GM21737 (cell line): ENCODE measurements at regions not wholly inside any gene's neighbourhood (a gene's known extent, or its start where the extent isn't known, plus 50 kb on each side); places are given as distances from the start of the nearest gene placed in this dataset.
"Not testable (repeated sequence)": the region's sequence is repeated elsewhere in the genome, so short reads cannot be mapped to it uniquely, and the experiment has no call there.

Experiments
- ATAC-seq: cut with Tn5 transposase; IDR thresholded peaks from one replicate; pipeline ENCODE4 v1.9.1; 2021; ENCODE audit warnings: mild to moderate bottlenecking, moderate library complexity; ENCODE audit not compliant: unreplicated experiment

- ATAC-seq = no peak
Observed at GRCh38 chr5:2165203-2165602, 282.5 kb upstream of the IRX4 start.

GRCh38 chr5:2164586-2164985 is 281.9 kb upstream of the IRX4 start:
- no peak for ATAC-seq

GRCh38 chr5:2163940-2164490 is 281.3 kb upstream of the IRX4 start:
- no peak for ATAC-seq

- no peak for ATAC-seq
Observed at GRCh38 chr5:2163060-2163856, 280.5 kb upstream of the IRX4 start.

GRCh38 chr5:2160811-2161210 is 278.1 kb upstream of the IRX4 start:
- no peak for ATAC-seq

- no peak for ATAC-seq
Observed at GRCh38 chr5:2158767-2159166, 276.0 kb upstream of the IRX4 start.

- no peak for ATAC-seq
Observed at GRCh38 chr5:2158109-2158508, 275.4 kb upstream of the IRX4 start.

- ATAC-seq = no peak
Observed at GRCh38 chr5:2157372-2157771, 274.6 kb upstream of the IRX4 start.

- ATAC-seq = no peak
Observed at GRCh38 chr5:2156358-2157059, 273.8 kb upstream of the IRX4 start.

GRCh38 chr5:2155556-2155955 is 272.8 kb upstream of the IRX4 start:
- ATAC-seq = no peak

GRCh38 chr5:2153802-2154201 is 271.1 kb upstream of the IRX4 start:
- no peak for ATAC-seq

GRCh38 chr5:2153350-2153749 is 270.6 kb upstream of the IRX4 start:
- ATAC-seq = no peak

GRCh38 chr5:2151301-2151888 is 268.7 kb upstream of the IRX4 start:
- ATAC-seq = not testable (repeated sequence)

- ATAC-seq = no peak
Observed at GRCh38 chr5:2149195-2149539, 266.4 kb upstream of the IRX4 start.

- no peak for ATAC-seq
Observed at GRCh38 chr5:2148312-2149194, 265.8 kb upstream of the IRX4 start.

- ATAC-seq = no peak
Observed at GRCh38 chr5:2147504-2148311, 265.0 kb upstream of the IRX4 start.

- ATAC-seq = no peak
Observed at GRCh38 chr5:2143646-2144353, 261.1 kb upstream of the IRX4 start.

- no peak for ATAC-seq
Observed at GRCh38 chr5:2143088-2143487, 260.4 kb upstream of the IRX4 start.

- no peak for ATAC-seq
Observed at GRCh38 chr5:2142456-2142954, 259.8 kb upstream of the IRX4 start.
